K562 (cell line): ENCODE measurements at regions not wholly inside any gene's neighbourhood (a gene's known extent, or its start where the extent isn't known, plus 50 kb on each side); places are given as distances from the start of the nearest gene placed in this dataset.
A peak's percentile ranks its signal among the peaks of the same experiment; 100 is the strongest.

Source experiments
- ATF1 ChIP-seq, 2 experiments: fragments of 450-650 bp in 1 of 2; IDR thresholded peaks; 2 replicates each; pipeline ENCODE4 v1.6.1; 2016; ENCODE audit warnings: missing compliant biosample characterization in 1 of 2, missing genetic modification characterization in 1 of 2
- BCOR ChIP-seq: fragments of 450-650 bp; IDR thresholded peaks from 2 replicates; pipeline ENCODE4 v1.6.1; 2016
- ESRRB ChIP-seq: fragments of 250-450 bp; sonication (Bioruptor Pico); IDR thresholded peaks from 2 replicates; pipeline ENCODE4 v1.5.0; 2020; ENCODE audit warnings: mild to moderate bottlenecking, moderate library complexity, borderline replicate concordance
- PRPF4 ChIP-seq: fragments of 200-400 bp; formaldehyde crosslinking; IDR thresholded peaks from one replicate; pipeline ENCODE4 v1.6.1; 2017; ENCODE audit warnings: low read length, low read depth, mild to moderate bottlenecking; ENCODE audit not compliant: insufficient read depth, poor library complexity, severe bottlenecking
- RCOR1 ChIP-seq, 2 experiments: IDR thresholded peaks; 2 replicates each; pipeline ENCODE4 v1.6.1; 2012; ENCODE audit warnings: low read depth in 2 of 2, low read length in 2 of 2, borderline replicate concordance in 1 of 2, improper control_type of control experiment in 1 of 2
- STAG1 ChIP-seq: sonication (generic); formaldehyde crosslinking; IDR thresholded peaks from 2 replicates; pipeline ENCODE4 v1.5.0; 2020; ENCODE audit warnings: missing genetic modification reagents, borderline replicate concordance
- ZBTB34 ChIP-seq: fragments of 250-450 bp; sonication (Bioruptor Pico); IDR thresholded peaks from 2 replicates; pipeline ENCODE4 v1.8.0; 2021; ENCODE audit warnings: mild to moderate bottlenecking, moderate library complexity
- ZKSCAN1 ChIP-seq: fragments of 150-350 bp; IDR thresholded peaks from 2 replicates; pipeline ENCODE4 v1.6.1; 2016; ENCODE audit warnings: low read depth, low read length
- ZNF12 ChIP-seq: sonication (generic); formaldehyde crosslinking; IDR thresholded peaks from 2 replicates; pipeline ENCODE4 v1.4.0; 2020; ENCODE audit warnings: mild to moderate bottlenecking, missing genetic modification reagents
- ZNF41 ChIP-seq: fragments of 250-450 bp; sonication (Bioruptor Pico); conservative IDR thresholded peaks from 2 replicates; pipeline ENCODE4 v1.4.0; 2020; ENCODE audit warnings: mild to moderate bottlenecking
- TF ChIP-seq, protein P1 (sequence below): fragments of 450-650 bp; formaldehyde crosslinking; IDR thresholded peaks from 2 replicates; pipeline ENCODE4 v1.4.0; 2020; ENCODE audit warnings: mild to moderate bottlenecking, moderate library complexity
- TF ChIP-seq, protein P2 (sequence below), 2 experiments: fragments of 450-650 bp; formaldehyde crosslinking in 1 of 2; IDR thresholded peaks; 2 replicates each; pipeline versions ENCODE4 v1.4.0 to v1.6.1; 2014 to 2020; ENCODE audit warnings: mild to moderate bottlenecking in 2 of 2, borderline replicate concordance in 1 of 2, low read depth in 1 of 2

DNA sequence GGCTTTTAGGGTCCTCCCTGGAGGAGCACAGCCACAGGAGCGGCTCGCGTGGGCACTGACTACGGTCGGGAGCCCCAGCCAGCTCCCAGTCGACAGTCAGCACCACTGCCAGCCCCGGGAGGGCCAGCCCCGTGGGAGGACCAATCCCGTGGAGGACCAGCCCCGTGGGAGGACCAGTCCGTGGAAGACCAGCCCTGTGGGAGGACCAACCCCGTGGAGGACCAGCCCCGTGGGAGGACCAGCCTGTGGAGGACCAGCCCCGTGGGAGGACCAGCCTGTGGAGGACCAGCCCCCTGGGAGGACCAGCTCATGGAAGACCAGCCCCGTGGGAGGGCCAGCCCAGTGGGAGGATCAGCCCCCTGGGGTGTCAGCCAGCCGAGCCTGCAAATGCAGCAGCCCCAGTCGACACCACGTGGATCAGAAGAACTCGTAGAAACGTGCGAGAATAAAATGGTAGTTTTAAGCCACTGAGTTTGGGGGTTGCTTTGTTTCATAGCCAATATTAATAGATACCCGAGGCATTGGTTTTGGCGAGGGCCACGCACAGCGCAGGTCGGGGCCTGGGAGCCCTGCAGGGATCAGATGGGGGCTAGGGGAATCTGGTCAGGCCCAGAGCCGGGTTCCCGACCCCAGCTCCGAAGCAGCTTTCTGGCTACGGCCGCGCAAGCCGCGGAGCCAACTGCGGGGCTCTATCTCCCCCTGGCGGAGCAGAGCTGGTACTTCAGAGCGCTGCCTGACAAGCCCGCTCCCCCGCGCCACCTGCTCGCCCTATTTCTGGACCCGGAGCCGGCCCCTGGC lies 73.0 kb downstream of the TEX51 start (continued):
- TF ChIP-seq, protein P1, sequence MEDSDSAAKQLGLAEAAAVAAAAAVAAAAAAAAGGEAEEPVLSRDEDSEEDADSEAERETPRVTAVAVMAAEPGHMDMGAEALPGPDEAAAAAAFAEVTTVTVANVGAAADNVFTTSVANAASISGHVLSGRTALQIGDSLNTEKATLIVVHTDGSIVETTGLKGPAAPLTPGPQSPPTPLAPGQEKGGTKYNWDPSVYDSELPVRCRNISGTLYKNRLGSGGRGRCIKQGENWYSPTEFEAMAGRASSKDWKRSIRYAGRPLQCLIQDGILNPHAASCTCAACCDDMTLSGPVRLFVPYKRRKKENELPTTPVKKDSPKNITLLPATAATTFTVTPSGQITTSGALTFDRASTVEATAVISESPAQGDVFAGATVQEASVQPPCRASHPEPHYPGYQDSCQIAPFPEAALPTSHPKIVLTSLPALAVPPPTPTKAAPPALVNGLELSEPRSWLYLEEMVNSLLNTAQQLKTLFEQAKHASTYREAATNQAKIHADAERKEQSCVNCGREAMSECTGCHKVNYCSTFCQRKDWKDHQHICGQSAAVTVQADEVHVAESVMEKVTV (CRISPR knock-in tag) = peak; percentile 57
- no peak for TF ChIP-seq PRPF4
- TF ChIP-seq ESRRB (CRISPR knock-in tag) = no peak
- no peak for TF ChIP-seq ATF1 (CRISPR knock-in tag; IDR thresholded peaks at IDR 0.05)
- TF ChIP-seq ATF1 (tag; IDR thresholded peaks at IDR 0.05) = no peak
- TF ChIP-seq, protein P2, sequence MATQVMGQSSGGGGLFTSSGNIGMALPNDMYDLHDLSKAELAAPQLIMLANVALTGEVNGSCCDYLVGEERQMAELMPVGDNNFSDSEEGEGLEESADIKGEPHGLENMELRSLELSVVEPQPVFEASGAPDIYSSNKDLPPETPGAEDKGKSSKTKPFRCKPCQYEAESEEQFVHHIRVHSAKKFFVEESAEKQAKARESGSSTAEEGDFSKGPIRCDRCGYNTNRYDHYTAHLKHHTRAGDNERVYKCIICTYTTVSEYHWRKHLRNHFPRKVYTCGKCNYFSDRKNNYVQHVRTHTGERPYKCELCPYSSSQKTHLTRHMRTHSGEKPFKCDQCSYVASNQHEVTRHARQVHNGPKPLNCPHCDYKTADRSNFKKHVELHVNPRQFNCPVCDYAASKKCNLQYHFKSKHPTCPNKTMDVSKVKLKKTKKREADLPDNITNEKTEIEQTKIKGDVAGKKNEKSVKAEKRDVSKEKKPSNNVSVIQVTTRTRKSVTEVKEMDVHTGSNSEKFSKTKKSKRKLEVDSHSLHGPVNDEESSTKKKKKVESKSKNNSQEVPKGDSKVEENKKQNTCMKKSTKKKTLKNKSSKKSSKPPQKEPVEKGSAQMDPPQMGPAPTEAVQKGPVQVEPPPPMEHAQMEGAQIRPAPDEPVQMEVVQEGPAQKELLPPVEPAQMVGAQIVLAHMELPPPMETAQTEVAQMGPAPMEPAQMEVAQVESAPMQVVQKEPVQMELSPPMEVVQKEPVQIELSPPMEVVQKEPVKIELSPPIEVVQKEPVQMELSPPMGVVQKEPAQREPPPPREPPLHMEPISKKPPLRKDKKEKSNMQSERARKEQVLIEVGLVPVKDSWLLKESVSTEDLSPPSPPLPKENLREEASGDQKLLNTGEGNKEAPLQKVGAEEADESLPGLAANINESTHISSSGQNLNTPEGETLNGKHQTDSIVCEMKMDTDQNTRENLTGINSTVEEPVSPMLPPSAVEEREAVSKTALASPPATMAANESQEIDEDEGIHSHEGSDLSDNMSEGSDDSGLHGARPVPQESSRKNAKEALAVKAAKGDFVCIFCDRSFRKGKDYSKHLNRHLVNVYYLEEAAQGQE (IDR thresholded peaks at IDR 0.05; ENCODE audit: borderline replicate concordance) = peak; percentile 73
- TF ChIP-seq, protein P2 (CRISPR knock-in tag; IDR thresholded peaks at IDR 0.05; ENCODE audit: low read depth) = no peak
- no peak for TF ChIP-seq ZKSCAN1
- no peak for TF ChIP-seq ZNF41
- TF ChIP-seq STAG1 (CRISPR knock-in tag) = peak; percentile 82; the same call in 1 of the 2 replicates
- TF ChIP-seq RCOR1 (IDR thresholded peaks at IDR 0.05; ENCODE audit: borderline replicate concordance in 1 of 2, low read depth in 2 of 2, low read length in 2 of 2) = 0 out of 4 replicates have a peak, but pooled peaks of 1 of the 2 experiments have one; percentile 18
- no peak for TF ChIP-seq ZNF12 (CRISPR knock-in tag)
- TF ChIP-seq BCOR = no peak
- TF ChIP-seq ZBTB34 = no peak
- TF ChIP-seq, all 486 proteins: peak for 31
